Caco-2 (cell line): ENCODE measurements at regions not wholly inside any gene's neighbourhood (a gene's known extent, or its start where the extent isn't known, plus 50 kb on each side); places are given as distances from the start of the nearest gene placed in this dataset.

ENCODE experiments used
- BruUV-seq: library from RNA; stranded (reverse); fragments of 400-500 nt; replicated peaks from 2 replicates; lab custom pipeline; 2021; lab: Mats Ljungman, UMichigan
- CTCF ChIA-PET: fragments of 300-600 bp; sonication (Branson Sonifier 250); formaldehyde crosslinking; loops from one replicate; lab custom pipeline; 2022; ENCODE audit warnings: antibody characterized with exemption; lab: Charles Lee
- POLR2A ChIA-PET: fragments of 300-600 bp; sonication (Branson Sonifier 250); formaldehyde crosslinking; loops from one replicate; lab custom pipeline; 2022; ENCODE audit warnings: antibody characterized with exemption; lab: Charles Lee
- DNase-seq, 2 experiments: peaks; one replicate each; pipeline versions ENCODE4 v3.0.0 to v3.0.0-alpha.2; 2020 to 2022
- H3K27me3 ChIP-seq: replicated peaks from 2 replicates; pipeline ENCODE4 v1.6.0; 2011; ENCODE audit warnings: low read length; ENCODE audit not compliant: control insufficient read depth, insufficient read depth
- H3K36me3 ChIP-seq: 2 replicates; pipeline ENCODE4 v1.5.1; 2011; ENCODE audit warnings: low read length; ENCODE audit not compliant: control insufficient read depth, insufficient read depth
- H3K4me1 ChIP-seq: fragments of 250-450 bp; sonication (Bioruptor Pico); 2 replicates; pipeline ENCODE4 v1.5.1; 2020; ENCODE audit warnings: mild to moderate bottlenecking
- H3K4me3 ChIP-seq: 2 replicates; pipeline ENCODE4 v1.5.1; 2011; ENCODE audit warnings: low read depth, mild to moderate bottlenecking, control low read depth, low read length
- H3K9me3 ChIP-seq: fragments of 250-450 bp; sonication (Bioruptor Pico); 2 replicates; pipeline ENCODE4 v1.5.1; 2020; ENCODE audit warnings: mild to moderate bottlenecking, moderate library complexity
- H3K27ac Mint-ChIP-seq: one replicate; pipeline ENCODE4 v1.8.0; 2022; ENCODE audit warnings: mixed read lengths; ENCODE audit not compliant: unreplicated experiment
- H3K27me3 Mint-ChIP-seq: one replicate; pipeline ENCODE4 v1.8.0; 2022; ENCODE audit warnings: mixed read lengths; ENCODE audit not compliant: insufficient read depth, unreplicated experiment
- H3K36me3 Mint-ChIP-seq: one replicate; pipeline ENCODE4 v1.8.0; 2022; ENCODE audit warnings: mild to moderate bottlenecking, mixed read lengths; ENCODE audit not compliant: insufficient read depth, unreplicated experiment
- H3K4me1 Mint-ChIP-seq: one replicate; pipeline ENCODE4 v1.8.0; 2022; ENCODE audit warnings: low read depth, mixed read lengths; ENCODE audit not compliant: unreplicated experiment
- H3K4me3 Mint-ChIP-seq: one replicate; pipeline ENCODE4 v1.8.0; 2022; ENCODE audit warnings: mild to moderate bottlenecking, moderate library complexity, mixed read lengths; ENCODE audit not compliant: unreplicated experiment
- H3K9me3 Mint-ChIP-seq: one replicate; pipeline ENCODE4 v1.8.0; 2022; ENCODE audit warnings: mixed read lengths; ENCODE audit not compliant: unreplicated experiment
- CTCF ChIP-seq, 2 experiments: fragments of 200-600 bp in 1 of 2; IDR thresholded peaks; 1 replicate in 1 of 2; 2 replicates in 1 of 2; pipeline versions ENCODE4 v1.5.1 to v1.8.0; 2011 to 2022; ENCODE audit warnings: antibody characterized with exemption in 1 of 2, control low read depth in 1 of 2, inconsistent platforms in 1 of 2, low read depth in 1 of 2, low read length in 1 of 2, mild to moderate bottlenecking in 1 of 2, moderate library complexity in 1 of 2; ENCODE audit not compliant: insufficient read depth in 1 of 2, severe bottlenecking in 1 of 2, unreplicated experiment in 1 of 2
- intact Hi-C: fragments of 100-400 bp; cut with micrococcal nuclease; formaldehyde crosslinking; loops from one replicate; pipeline ENCODE4 v1.10.0; 2022; ENCODE audit not compliant: unreplicated experiment

GRCh38 chr1:170369417-170369816 is 162.5 kb upstream of the GORAB start:
- no peak for DNase-seq
- BruUV-seq = no TSS peak
- ChIA-PET POLR2A (no interaction called here), CTCF (no interaction called here)
- Mint-ChIP-seq H3K9me3 (no peaks in the 10 kb centered on the region), H3K4me3 (no peak overlapping the region), H3K27me3 (peaks cover 5% of the 10 kb centered on the region), H3K36me3 (no peaks in the 10 kb centered on the region), H3K27ac (no peak overlapping the region), H3K4me1 (no peaks in the 10 kb centered on the region)
- intact Hi-C loops = no loop called here
- no peak overlapping the region for H3K4me3 ChIP-seq
- no peaks in the 10 kb centered on the region for H3K27me3 ChIP-seq
- no peak for TF ChIP-seq CTCF (IDR thresholded peaks at IDR 0.05; ENCODE audit: insufficient read depth in 1 of 2, low read depth in 1 of 2, low read length in 1 of 2, severe bottlenecking in 1 of 2, unreplicated experiment in 1 of 2)
- no peaks in the 10 kb centered on the region for H3K4me1 ChIP-seq
- H3K9me3 ChIP-seq = no peaks in the 10 kb centered on the region
- no peaks in the 10 kb centered on the region for H3K36me3 ChIP-seq

- DNase-seq = no peak
- H3K9me3 Mint-ChIP-seq = no peaks in the 10 kb centered on the region
- no peak for TF ChIP-seq CTCF (IDR thresholded peaks at IDR 0.05; ENCODE audit: insufficient read depth in 1 of 2, low read depth in 1 of 2, low read length in 1 of 2, severe bottlenecking in 1 of 2, unreplicated experiment in 1 of 2)
- H3K9me3 ChIP-seq = no peaks in the 10 kb centered on the region
- no peak overlapping the region for H3K27ac Mint-ChIP-seq
- no TSS peak for BruUV-seq
- H3K36me3 Mint-ChIP-seq = no peaks in the 10 kb centered on the region
- no peaks in the 10 kb centered on the region for H3K4me1 ChIP-seq
- no peaks in the 10 kb centered on the region for H3K27me3 ChIP-seq
- H3K4me3 Mint-ChIP-seq = no peak overlapping the region
- intact Hi-C loops = no loop called here
- H3K4me3 ChIP-seq = no peak overlapping the region
- H3K27me3 Mint-ChIP-seq = peaks cover 2% of the 10 kb centered on the region
- no peaks in the 10 kb centered on the region for H3K4me1 Mint-ChIP-seq
- ChIA-PET CTCF (no interaction called here), POLR2A (no interaction called here)
- H3K36me3 ChIP-seq = no peaks in the 10 kb centered on the region
Measured at GRCh38 chr1:170370087-170370486, 161.9 kb upstream of the GORAB start.

- H3K4me1 Mint-ChIP-seq = no peaks in the 10 kb centered on the region
- intact Hi-C loops = no loop called here
- H3K4me3 Mint-ChIP-seq = no peak overlapping the region
- ChIA-PET CTCF (no interaction called here), POLR2A (no interaction called here)
- H3K9me3 Mint-ChIP-seq = no peaks in the 10 kb centered on the region
- Histone ChIP-seq H3K9me3 (no peaks in the 10 kb centered on the region), H3K27me3 (no peaks in the 10 kb centered on the region), H3K4me1 (no peaks in the 10 kb centered on the region), H3K4me3 (no peak overlapping the region), H3K36me3 (no peaks in the 10 kb centered on the region)
- DNase-seq = no peak
- H3K27ac Mint-ChIP-seq = no peak overlapping the region
- no peaks in the 10 kb centered on the region for H3K27me3 Mint-ChIP-seq
- no peaks in the 10 kb centered on the region for H3K36me3 Mint-ChIP-seq
- no peak for TF ChIP-seq CTCF (IDR thresholded peaks at IDR 0.05; ENCODE audit: insufficient read depth in 1 of 2, low read depth in 1 of 2, low read length in 1 of 2, severe bottlenecking in 1 of 2, unreplicated experiment in 1 of 2)
- no TSS peak for BruUV-seq
Measured at GRCh38 chr1:170375082-170375723, 156.8 kb upstream of the GORAB start.
